WTC11 (cell line): ENCODE measurements at regions not wholly inside any gene's neighbourhood (a gene's known extent, or its start where the extent isn't known, plus 50 kb on each side); places are given as distances from the start of the nearest gene placed in this dataset.

Source experiments
- ATAC-seq: fragments of 200-7000 bp; cut with Tn5 transposase; 2 replicates; pipeline ENCODE4 v1.10.0; 2021; ENCODE audit warnings: mild to moderate bottlenecking, moderate library complexity
- CTCF ChIA-PET: fragments of 300-600 bp; sonication (Branson Sonifier 250); formaldehyde crosslinking; loops from one replicate; lab custom pipeline; 2021; ENCODE audit warnings: antibody characterized with exemption; lab: Charles Lee
- POLR2A ChIA-PET: fragments of 350-600 bp; sonication (Branson Sonifier 250); formaldehyde crosslinking; loops from one replicate; lab custom pipeline; 2021; ENCODE audit warnings: antibody characterized with exemption; lab: Charles Lee
- DNase-seq: peaks from one replicate; pipeline ENCODE4 v3.0.0; 2021; ENCODE audit warnings: low spot score
- H3K27ac Mint-ChIP-seq: 2 replicates; pipeline ENCODE4 v1.8.0; 2021; ENCODE audit warnings: mixed read lengths
- H3K27me3 Mint-ChIP-seq: 2 replicates; pipeline ENCODE4 v1.8.0; 2021; ENCODE audit warnings: low read depth, mild to moderate bottlenecking, moderate library complexity, mixed read lengths
- H3K36me3 Mint-ChIP-seq: 2 replicates; pipeline ENCODE4 v1.8.0; 2021; ENCODE audit warnings: mixed read lengths
- H3K4me1 Mint-ChIP-seq: 2 replicates; pipeline ENCODE4 v1.8.0; 2022; ENCODE audit warnings: mixed read lengths
- H3K4me3 Mint-ChIP-seq: 2 replicates; pipeline ENCODE4 v1.8.0; 2021; ENCODE audit warnings: mild to moderate bottlenecking, moderate library complexity, mixed read lengths
- H3K9me3 Mint-ChIP-seq: 2 replicates; pipeline ENCODE4 v1.8.0; 2021; ENCODE audit warnings: mixed read lengths
- ZBTB43 ChIP-seq: sonication (generic); formaldehyde crosslinking; IDR thresholded peaks from 2 replicates; pipeline ENCODE4 v1.8.1; 2023; ENCODE audit warnings: mild to moderate bottlenecking, missing genetic modification reagents
- ZNF138 ChIP-seq: sonication (generic); formaldehyde crosslinking; conservative IDR thresholded peaks from 2 replicates; pipeline ENCODE4 v1.8.1; 2022; ENCODE audit warnings: mild to moderate bottlenecking, moderate library complexity, missing genetic modification reagents

- Mint-ChIP-seq H3K9me3 (0 out of 2 replicates have a peak, but pooled peaks cover 3% of the 10 kb centered on the region), H3K4me3 (no peak overlapping the region), H3K4me1 (peaks cover 2% of the 10 kb centered on the region; the same call in 1 of the 2 replicates), H3K36me3 (no peaks in the 10 kb centered on the region), H3K27me3 (no peaks in the 10 kb centered on the region), H3K27ac (no peak overlapping the region)
- CTCF ChIA-PET = no interaction called here
- ATAC-seq (no peak), DNase-seq (no peak)
- POLR2A ChIA-PET = no interaction called here
- TF ChIP-seq ZBTB43 (CRISPR knock-in tag) (no peak), ZNF138 (CRISPR knock-in tag) (no peak)
Measured at GRCh38 chrX:17323397-17323796, 51.6 kb upstream of the NHS start.
